H9 (cell line): ENCODE measurements at regions not wholly inside any gene's neighbourhood (a gene's known extent, or its start where the extent isn't known, plus 50 kb on each side); places are given as distances from the start of the nearest gene placed in this dataset.
"Not testable (repeated sequence)": the region's sequence is repeated elsewhere in the genome, so short reads cannot be mapped to it uniquely, and the experiment has no call there.

Experiments
- DNase-seq: peaks from one replicate; pipeline ENCODE4 v3.0.0-alpha.2; 2017
- H2AFZ ChIP-seq: one replicate; pipeline ENCODE4 v1.6.1; 2013; ENCODE audit warnings: mild to moderate bottlenecking, low read length, control low read depth, moderate library complexity
- H2AK5ac ChIP-seq: 2 replicates; pipeline ENCODE4 v1.6.1; 2013; ENCODE audit warnings: low read length, control low read depth, mixed read lengths; ENCODE audit not compliant: insufficient read length
- H2BK120ac ChIP-seq: one replicate; pipeline ENCODE4 v1.6.1; 2013; ENCODE audit warnings: low read depth, mild to moderate bottlenecking, low read length, control low read depth, inconsistent platforms; ENCODE audit not compliant: poor library complexity, severe bottlenecking
- H2BK12ac ChIP-seq: 2 replicates; pipeline ENCODE4 v1.6.1; 2013; ENCODE audit warnings: low read length, control low read depth, mixed read lengths, low read depth; ENCODE audit not compliant: insufficient read length
- H2BK15ac ChIP-seq: 2 replicates; pipeline ENCODE4 v1.6.1; 2013; ENCODE audit warnings: low read depth, low read length, control low read depth
- H2BK20ac ChIP-seq: one replicate; pipeline ENCODE4 v1.6.1; 2013; ENCODE audit warnings: low read depth, mild to moderate bottlenecking, low read length, control low read depth, inconsistent platforms; ENCODE audit not compliant: poor library complexity, severe bottlenecking
- H2BK5ac ChIP-seq: 2 replicates; pipeline ENCODE4 v1.6.1; 2013; ENCODE audit warnings: low read length, control low read depth, mixed read lengths; ENCODE audit not compliant: insufficient read length
- H3K14ac ChIP-seq: 2 replicates; pipeline ENCODE4 v1.6.1; 2013; ENCODE audit warnings: low read length, control low read depth; ENCODE audit not compliant: insufficient read depth
- H3K18ac ChIP-seq: 2 replicates; pipeline ENCODE4 v1.6.1; 2013; ENCODE audit warnings: low read depth, mild to moderate bottlenecking, mixed read lengths, low read length, control low read depth; ENCODE audit not compliant: insufficient read length
- H3K23ac ChIP-seq: 2 replicates; pipeline ENCODE4 v1.6.1; 2013; ENCODE audit warnings: low read length, control low read depth, mixed read lengths, low read depth; ENCODE audit not compliant: insufficient read length
- H3K23me2 ChIP-seq: 2 replicates; pipeline ENCODE4 v1.6.1; 2013; ENCODE audit warnings: low read depth, mild to moderate bottlenecking, mixed read lengths, low read length, control low read depth; ENCODE audit not compliant: insufficient read length, poor library complexity, severe bottlenecking
- H3K27ac ChIP-seq: 2 replicates; pipeline ENCODE4 v1.5.1; 2013; ENCODE audit warnings: low read length, control low read depth, mixed read lengths, low read depth; ENCODE audit not compliant: insufficient read length
- H3K27me3 ChIP-seq: 2 replicates; pipeline ENCODE4 v1.6.1; 2013; ENCODE audit warnings: low read length, control low read depth, inconsistent platforms; ENCODE audit not compliant: insufficient read depth
- H3K4ac ChIP-seq: 2 replicates; pipeline ENCODE4 v1.6.1; 2013; ENCODE audit warnings: low read depth, mild to moderate bottlenecking, control low read depth, inconsistent platforms, low read length, moderate library complexity
- H3K4me1 ChIP-seq: 2 replicates; pipeline ENCODE4 v1.6.1; 2013; ENCODE audit warnings: low read length, control low read depth, inconsistent platforms; ENCODE audit not compliant: insufficient read depth
- H3K4me2 ChIP-seq: 2 replicates; pipeline ENCODE4 v1.6.1; 2013; ENCODE audit warnings: low read length, control low read depth, mixed read lengths; ENCODE audit not compliant: insufficient read length, insufficient read depth
- H3K56ac ChIP-seq: 2 replicates; pipeline ENCODE4 v1.6.1; 2013; ENCODE audit warnings: low read depth, mild to moderate bottlenecking, mixed read lengths, low read length, control low read depth; ENCODE audit not compliant: insufficient read length
- H3K79me1 ChIP-seq: 2 replicates; pipeline ENCODE4 v1.6.1; 2013; ENCODE audit warnings: low read depth, mild to moderate bottlenecking, moderate library complexity, low read length, control low read depth, inconsistent platforms; ENCODE audit not compliant: insufficient read depth, poor library complexity, severe bottlenecking
- H3K79me2 ChIP-seq: 2 replicates; pipeline ENCODE4 v1.6.1; 2013; ENCODE audit warnings: low read length, control low read depth, inconsistent platforms; ENCODE audit not compliant: insufficient read depth
- H3K9ac ChIP-seq: 2 replicates; pipeline ENCODE4 v1.6.1; 2013; ENCODE audit warnings: low read length, control low read depth, mixed read lengths; ENCODE audit not compliant: insufficient read length; ENCODE audit errors: extremely low read depth
- H3K9me3 ChIP-seq: one replicate; pipeline ENCODE4 v1.6.1; 2013; ENCODE audit warnings: low read depth, low read length, inconsistent platforms; ENCODE audit not compliant: control insufficient read depth
- H3T11ph ChIP-seq: one replicate; pipeline ENCODE4 v1.6.1; 2013; ENCODE audit warnings: mild to moderate bottlenecking, low read length, control low read depth, inconsistent platforms
- H4K20me1 ChIP-seq: one replicate; pipeline ENCODE4 v1.6.1; 2013; ENCODE audit not compliant: control insufficient read depth, insufficient read length, insufficient read depth
- H4K5ac ChIP-seq: 2 replicates; pipeline ENCODE4 v1.6.1; 2013; ENCODE audit warnings: low read depth, mild to moderate bottlenecking, mixed read lengths, low read length, control low read depth; ENCODE audit not compliant: insufficient read length
- H4K8ac ChIP-seq: replicated peaks from 2 replicates; pipeline ENCODE4 v1.6.1; 2013; ENCODE audit warnings: low read length, control low read depth, mixed read lengths, low read depth; ENCODE audit not compliant: insufficient read length
- H4K91ac ChIP-seq: 2 replicates; pipeline ENCODE4 v1.6.1; 2013; ENCODE audit warnings: low read depth, mild to moderate bottlenecking, moderate library complexity, mixed read lengths, low read length, control low read depth; ENCODE audit not compliant: insufficient read length
- H3K27ac Mint-ChIP-seq, 3 experiments: 2 replicates in 2 of 3; 3 replicates in 1 of 3; pipeline ENCODE4 v1.8.0; 2020 to 2021; ENCODE audit warnings: mixed read lengths in 3 of 3, mild to moderate bottlenecking in 1 of 3, moderate library complexity in 1 of 3
- H3K27me3 Mint-ChIP-seq: 2 replicates; pipeline ENCODE4 v1.8.0; 2021; ENCODE audit warnings: low read depth, mild to moderate bottlenecking, moderate library complexity, mixed read lengths
- H3K36me3 Mint-ChIP-seq, 3 experiments: 2 replicates in 2 of 3; 3 replicates in 1 of 3; pipeline ENCODE4 v1.8.0; 2020 to 2021; ENCODE audit warnings: low read depth in 3 of 3, mixed read lengths in 3 of 3; ENCODE audit not compliant: insufficient read depth in 1 of 3
- H3K4me1 Mint-ChIP-seq, 2 experiments: 2 replicates each; pipeline ENCODE4 v1.8.0; 2020; ENCODE audit warnings: mixed read lengths in 2 of 2
- H3K4me3 Mint-ChIP-seq, 2 experiments: 2 replicates in 1 of 2; 3 replicates in 1 of 2; pipeline ENCODE4 v1.8.0; 2020 to 2021; ENCODE audit warnings: mild to moderate bottlenecking in 2 of 2, mixed read lengths in 2 of 2, moderate library complexity in 1 of 2
- H3K9me3 Mint-ChIP-seq, 2 experiments: 2 replicates in 1 of 2; 3 replicates in 1 of 2; pipeline ENCODE4 v1.8.0; 2020; ENCODE audit warnings: mild to moderate bottlenecking in 2 of 2, mixed read lengths in 2 of 2, moderate library complexity in 1 of 2
- CTCF ChIP-seq: fragments of 200-600 bp; sonication (generic); conservative IDR thresholded peaks from 3 replicates; pipeline ENCODE4 v1.8.0; 2021; ENCODE audit warnings: antibody characterized with exemption, mild to moderate bottlenecking
- WGBS: extraction: QIAGEN DNeasy Blood & Tissue Kit; methylation state at CpG from one replicate; pipeline ENCODE4 v1.1.7; 2013; ENCODE audit warnings: missing lambda C conversion rate, low lambda C conversion rate, mixed read lengths; ENCODE audit not compliant: insufficient read length; ENCODE audit errors: extremely low coverage; 5-methylcytosine and 5-hydroxymethylcytosine counted together

GRCh38 chr1:157376681-157377080, 175.6 kb downstream of the FCRL5 start:
- WGBS: no CpG with 5 or more reads among the region's 2 CpGs
- H3K4ac ChIP-seq: no peak overlapping the region
- no peak for TF ChIP-seq CTCF
- no peak overlapping the region for H3K9ac ChIP-seq
- peak overlapping the region in 1 of 3 experiments; percentile 63; a peak in 1 of 7 replicates for H3K27ac Mint-ChIP-seq
- H4K5ac ChIP-seq: no peak overlapping the region
- H3T11ph ChIP-seq: no peak overlapping the region
- no peak overlapping the region for H2AK5ac ChIP-seq
- H3K18ac ChIP-seq: no peak overlapping the region
- no peak overlapping the region for H3K23ac ChIP-seq
- H2AFZ ChIP-seq: no peak overlapping the region
- no peak overlapping the region for H2BK20ac ChIP-seq
- H3K79me1 ChIP-seq: no peaks in the 10 kb centered on the region
- H3K4me1 Mint-ChIP-seq: peaks cover 6 to 7% of the 10 kb centered on the region in 2 experiments; a peak in 3 of 4 replicates
- H3K4me1 ChIP-seq: no peaks in the 10 kb centered on the region; the same call in 1 of the 2 replicates
- H3K4me2 ChIP-seq: no peak overlapping the region
- no peak overlapping the region for H3K27ac ChIP-seq
- H2BK120ac ChIP-seq: no peak overlapping the region
- no peaks in the 10 kb centered on the region for H3K36me3 Mint-ChIP-seq
- H3K4me3 Mint-ChIP-seq: no peak overlapping the region; a peak in 1 of 5 replicates
- H3K27me3 ChIP-seq: no peaks in the 10 kb centered on the region
- no peak overlapping the region for H2BK15ac ChIP-seq
- H3K9me3 Mint-ChIP-seq: no peaks in the 10 kb centered on the region
- H3K79me2 ChIP-seq: no peaks in the 10 kb centered on the region
- no peak overlapping the region for H4K91ac ChIP-seq
- H3K9me3 ChIP-seq: no peaks in the 10 kb centered on the region
- H2BK12ac ChIP-seq: no peak overlapping the region
- no peak for DNase-seq
- H2BK5ac ChIP-seq: no peak overlapping the region
- H3K56ac ChIP-seq: no peak overlapping the region
- H3K23me2 ChIP-seq: no peaks in the 10 kb centered on the region
- H3K27me3 Mint-ChIP-seq: no peaks in the 10 kb centered on the region
- H3K14ac ChIP-seq: no peak overlapping the region
- no peak overlapping the region for H4K8ac ChIP-seq
- no peaks in the 10 kb centered on the region for H4K20me1 ChIP-seq

DNA sequence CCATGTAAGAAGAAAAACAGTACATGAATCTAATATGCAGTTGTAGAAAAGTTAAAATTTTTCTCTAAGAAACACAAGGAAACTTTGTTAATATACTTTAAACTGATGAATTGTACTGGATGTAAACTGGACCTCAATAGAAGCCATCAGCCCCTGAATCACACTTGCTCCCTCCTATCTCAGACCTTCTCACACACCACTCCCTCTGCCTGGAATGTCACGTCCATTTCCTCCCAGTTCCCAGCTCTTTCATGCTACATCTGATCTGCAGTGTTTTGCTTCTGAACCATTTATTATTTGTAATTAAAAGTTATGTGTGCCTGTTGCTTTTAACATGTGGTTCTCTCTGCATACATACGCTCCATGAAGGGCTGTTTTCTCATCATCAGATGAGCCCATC, 180.0 kb downstream of the FCRL5 start:
- H2BK15ac ChIP-seq, H3K23me2 ChIP-seq, H3K56ac ChIP-seq, H3K27ac Mint-ChIP-seq, H3K4ac ChIP-seq, H3K14ac ChIP-seq, DNase-seq, H2AFZ ChIP-seq, H4K20me1 ChIP-seq, H3K79me1 ChIP-seq, H3K23ac ChIP-seq, H3K9ac ChIP-seq, H3K27me3 ChIP-seq, H3K27me3 Mint-ChIP-seq, H2BK120ac ChIP-seq, H4K91ac ChIP-seq, H2BK5ac ChIP-seq, H3K79me2 ChIP-seq, H3K4me3 Mint-ChIP-seq, H3K9me3 ChIP-seq, H4K5ac ChIP-seq, H2BK12ac ChIP-seq, H3K9me3 Mint-ChIP-seq, H3K4me2 ChIP-seq, H3K27ac ChIP-seq, H3K4me1 ChIP-seq, H2AK5ac ChIP-seq, H4K8ac ChIP-seq, H2BK20ac ChIP-seq, H3K18ac ChIP-seq, H3T11ph ChIP-seq, H3K36me3 Mint-ChIP-seq: not testable (repeated sequence)
- peaks cover 3 to 12% of the 10 kb centered on the region in 2 experiments for H3K4me1 Mint-ChIP-seq
- WGBS: no CpG with 5 or more reads among the region's 2 CpGs
